Rectal smooth muscle tissue (tissue), 1 donor: ENCODE measurements at regions not wholly inside any gene's neighbourhood (a gene's known extent, or its start where the extent isn't known, plus 50 kb on each side); places are given as distances from the start of the nearest gene placed in this dataset.

Source experiments
- H3K27ac ChIP-seq: one replicate; pipeline ENCODE4 v1.7.0; 2013; ENCODE audit warnings: low read depth, low read length, inconsistent platforms
- H3K27me3 ChIP-seq: one replicate; pipeline ENCODE4 v1.7.0; 2013; ENCODE audit warnings: low read length; ENCODE audit not compliant: control insufficient read depth, insufficient read depth
- H3K36me3 ChIP-seq: one replicate; pipeline ENCODE4 v1.7.0; 2013; ENCODE audit warnings: low read length; ENCODE audit not compliant: control insufficient read depth, insufficient read depth
- H3K4me1 ChIP-seq: one replicate; pipeline ENCODE4 v1.7.0; 2013; ENCODE audit warnings: low read length; ENCODE audit not compliant: control insufficient read depth, insufficient read depth
- H3K4me3 ChIP-seq: one replicate; pipeline ENCODE4 v1.7.0; 2013; ENCODE audit warnings: low read length
- H3K9ac ChIP-seq: one replicate; pipeline ENCODE4 v1.7.0; 2013; ENCODE audit warnings: low read length

DNA sequence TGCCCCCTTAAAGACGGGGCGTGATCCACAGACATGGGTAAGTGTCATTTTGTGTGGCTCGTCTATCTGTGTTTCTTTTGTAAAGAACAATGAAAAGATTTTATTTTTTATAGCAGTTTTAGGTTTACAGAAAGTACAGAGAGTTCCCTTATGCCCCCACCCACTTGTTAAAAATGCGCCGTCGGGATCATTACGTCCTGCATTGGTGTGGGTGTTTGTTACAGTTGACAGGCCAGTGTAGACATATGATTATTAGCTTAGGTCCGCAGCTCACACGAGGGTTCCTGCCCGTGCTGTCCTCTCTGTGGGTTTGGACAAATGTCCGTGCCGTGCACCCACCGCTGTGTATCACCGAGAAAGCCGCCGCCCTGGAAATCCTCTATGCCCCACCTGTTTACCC, 50.5 kb downstream of the RGS12 start:
- no peak overlapping the region for H3K27ac ChIP-seq
- no peak overlapping the region for H3K4me3 ChIP-seq
- H3K4me1 ChIP-seq, result no peaks in the 10 kb centered on the region

DNA sequence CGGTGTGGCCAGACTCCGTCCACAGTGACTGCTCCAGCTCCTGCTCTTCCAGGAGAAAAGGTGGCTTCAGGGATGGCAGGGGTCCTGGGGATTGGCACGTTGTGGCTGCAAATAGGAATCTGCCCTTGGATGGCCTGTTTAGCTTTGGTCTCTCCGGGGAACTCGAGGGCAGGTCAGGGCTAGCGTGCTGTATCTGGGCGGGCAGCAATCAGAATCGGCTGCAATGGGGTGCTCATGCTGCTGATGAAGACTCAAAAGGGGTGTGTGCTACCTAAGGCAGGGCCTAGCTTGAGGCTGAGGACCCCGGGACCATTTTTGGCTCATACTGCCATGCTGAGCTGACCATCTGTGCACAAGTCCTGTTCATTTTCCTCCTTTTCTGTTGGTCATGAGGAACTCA, 51.3 kb downstream of the RGS12 start:
- Histone ChIP-seq H3K36me3 (no peaks in the 10 kb centered on the region), H3K4me3 (no peak overlapping the region), H3K27me3 (no peaks in the 10 kb centered on the region), H3K9ac (no peak overlapping the region), H3K27ac (no peak overlapping the region), H3K4me1 (no peaks in the 10 kb centered on the region)

More for the DNA sequence above, 50.5 kb downstream of the RGS12 start:
- H3K9ac ChIP-seq, result no peak overlapping the region
- no peaks in the 10 kb centered on the region for H3K36me3 ChIP-seq
- no peaks in the 10 kb centered on the region for H3K27me3 ChIP-seq

DNA sequence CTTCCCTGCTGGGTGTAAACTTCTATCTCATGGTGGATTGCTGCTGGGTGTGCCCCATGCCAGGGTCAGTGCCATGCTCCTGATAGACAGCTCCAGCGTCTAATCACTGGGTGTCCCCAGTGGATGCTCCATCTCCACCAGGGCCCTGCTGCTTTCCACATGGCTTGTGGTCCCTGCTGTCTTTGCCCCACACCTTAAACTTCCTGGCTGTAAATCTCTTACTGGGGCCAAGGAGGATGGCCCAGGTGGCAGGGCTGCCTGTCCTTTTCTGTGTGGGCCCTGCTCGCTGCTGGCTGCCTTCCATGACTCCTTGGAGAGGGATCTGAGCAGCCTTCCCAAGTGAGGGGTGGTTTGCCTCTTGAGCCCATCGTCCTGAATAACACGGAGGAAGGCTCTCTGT, 51.8 kb downstream of the RGS12 start:
- Histone ChIP-seq H3K36me3 (no peaks in the 10 kb centered on the region), H3K27me3 (no peaks in the 10 kb centered on the region), H3K27ac (no peak overlapping the region), H3K4me3 (no peak overlapping the region), H3K4me1 (no peaks in the 10 kb centered on the region), H3K9ac (no peak overlapping the region)

DNA sequence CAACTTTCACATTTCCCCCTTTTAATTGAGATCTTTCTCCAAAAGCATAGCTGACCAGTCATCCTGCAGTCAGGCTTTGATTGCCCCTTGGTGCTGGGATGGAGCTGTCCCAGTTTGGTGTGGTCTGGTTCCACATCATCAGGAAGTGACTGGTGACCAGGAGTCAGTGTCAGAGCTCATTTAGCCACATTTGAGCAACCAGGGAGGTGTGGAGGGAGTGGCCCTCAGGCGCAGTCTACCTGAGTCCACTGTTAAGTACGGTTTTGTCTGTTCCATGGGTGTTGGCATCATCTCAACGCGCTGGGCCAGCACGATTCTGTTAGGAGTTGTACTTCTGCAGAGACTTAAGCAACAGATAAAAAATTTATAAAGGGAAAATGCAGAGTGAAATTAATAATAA, 52.6 kb downstream of the RGS12 start:
- Histone ChIP-seq H3K27me3 (no peaks in the 10 kb centered on the region), H3K4me3 (no peak overlapping the region), H3K9ac (no peak overlapping the region), H3K4me1 (no peaks in the 10 kb centered on the region), H3K36me3 (no peaks in the 10 kb centered on the region), H3K27ac (no peak overlapping the region)

DNA sequence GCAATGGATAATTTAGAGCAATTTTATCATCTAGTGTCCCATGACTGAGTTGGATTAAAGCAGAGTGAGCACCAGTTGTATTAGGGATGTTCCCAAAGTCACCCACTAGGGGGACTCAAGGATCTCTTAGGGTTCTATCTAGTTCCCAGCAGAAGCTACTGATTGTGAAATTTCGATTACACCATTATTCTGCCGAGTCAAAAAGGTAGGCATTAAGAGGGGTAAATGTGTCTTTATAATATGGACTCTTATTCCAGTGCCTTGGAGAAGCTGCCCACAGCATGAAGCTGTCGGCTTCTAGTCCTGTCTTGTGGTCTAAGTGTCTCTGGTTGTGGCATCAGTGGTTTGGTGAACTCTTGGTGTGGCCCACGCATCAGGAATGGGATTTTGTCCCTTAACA, 53.3 kb downstream of the RGS12 start:
- no peak overlapping the region for H3K9ac ChIP-seq
- H3K27ac ChIP-seq, result no peak overlapping the region
- H3K36me3 ChIP-seq, result no peaks in the 10 kb centered on the region
- H3K4me1 ChIP-seq, result no peaks in the 10 kb centered on the region
- H3K27me3 ChIP-seq, result no peaks in the 10 kb centered on the region
- H3K4me3 ChIP-seq, result no peak overlapping the region

DNA sequence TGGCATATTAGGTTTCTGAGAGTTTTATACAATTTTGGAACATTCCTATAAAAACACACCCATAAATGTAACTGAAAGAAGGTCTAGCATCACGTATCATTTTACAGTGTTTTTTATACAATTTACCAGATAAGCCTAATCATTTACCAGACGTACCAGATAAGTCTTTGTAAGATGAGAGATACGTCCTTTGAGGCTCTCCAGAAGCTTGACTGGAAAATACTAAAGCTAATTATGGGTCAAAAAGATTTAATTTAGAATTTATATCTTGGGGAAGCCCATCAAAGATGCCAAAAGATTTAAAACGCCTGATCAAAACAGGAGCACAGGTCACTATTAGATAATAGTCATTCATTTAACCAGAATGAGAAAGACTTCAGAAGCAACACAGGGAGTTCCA, 55.0 kb downstream of the RGS12 start:
- Histone ChIP-seq H3K4me1 (no peaks in the 10 kb centered on the region), H3K9ac (no peak overlapping the region), H3K27ac (no peak overlapping the region), H3K36me3 (no peaks in the 10 kb centered on the region), H3K4me3 (no peak overlapping the region), H3K27me3 (no peaks in the 10 kb centered on the region)

DNA sequence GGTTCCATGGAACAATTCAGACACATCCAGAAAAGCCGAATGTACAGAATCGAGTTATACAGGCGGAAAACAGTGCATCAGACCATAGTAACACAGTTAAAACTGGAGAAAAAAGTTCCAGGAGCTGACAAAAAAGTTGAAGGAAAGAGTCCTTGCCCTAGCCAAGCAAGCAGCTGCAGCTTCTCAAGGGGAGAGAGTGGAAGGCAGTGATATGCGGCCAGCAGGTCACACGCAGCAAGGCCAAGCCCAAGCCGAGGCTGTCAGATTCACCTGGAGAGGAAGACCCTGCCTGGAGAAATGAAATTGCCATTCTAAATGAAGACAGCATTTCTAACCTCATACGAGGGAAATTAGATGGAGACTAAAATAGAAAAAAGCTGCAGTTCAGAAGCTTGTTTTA, 55.8 kb downstream of the RGS12 start:
- no peaks in the 10 kb centered on the region for H3K36me3 ChIP-seq
- H3K9ac ChIP-seq, result no peak overlapping the region
- no peak overlapping the region for H3K4me3 ChIP-seq
- H3K27me3 ChIP-seq, result no peaks in the 10 kb centered on the region
- H3K4me1 ChIP-seq, result no peaks in the 10 kb centered on the region
- H3K27ac ChIP-seq, result no peak overlapping the region

DNA sequence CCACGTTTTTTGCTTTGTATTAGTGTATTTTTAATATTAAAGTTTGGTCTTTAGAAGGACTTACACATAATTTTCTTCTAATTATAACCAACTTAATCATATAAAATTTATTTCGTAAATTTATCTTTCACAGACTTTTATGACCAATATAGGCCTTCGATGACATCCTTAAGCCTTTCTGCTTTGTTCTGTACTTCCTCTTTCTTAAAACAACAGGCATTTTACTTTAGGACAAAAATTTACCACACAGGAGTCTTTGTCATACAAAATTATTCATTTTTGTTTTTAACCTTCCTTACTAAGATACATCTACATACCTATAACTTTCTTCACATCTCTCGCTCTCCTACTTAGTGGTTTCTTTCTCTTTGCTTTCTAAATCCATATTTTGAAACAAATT, 56.3 kb downstream of the RGS12 start:
- no peak overlapping the region for H3K27ac ChIP-seq
- no peak overlapping the region for H3K4me3 ChIP-seq
- H3K27me3 ChIP-seq, result no peaks in the 10 kb centered on the region
- H3K4me1 ChIP-seq, result no peaks in the 10 kb centered on the region
- H3K9ac ChIP-seq, result no peak overlapping the region
- H3K36me3 ChIP-seq, result no peaks in the 10 kb centered on the region

DNA sequence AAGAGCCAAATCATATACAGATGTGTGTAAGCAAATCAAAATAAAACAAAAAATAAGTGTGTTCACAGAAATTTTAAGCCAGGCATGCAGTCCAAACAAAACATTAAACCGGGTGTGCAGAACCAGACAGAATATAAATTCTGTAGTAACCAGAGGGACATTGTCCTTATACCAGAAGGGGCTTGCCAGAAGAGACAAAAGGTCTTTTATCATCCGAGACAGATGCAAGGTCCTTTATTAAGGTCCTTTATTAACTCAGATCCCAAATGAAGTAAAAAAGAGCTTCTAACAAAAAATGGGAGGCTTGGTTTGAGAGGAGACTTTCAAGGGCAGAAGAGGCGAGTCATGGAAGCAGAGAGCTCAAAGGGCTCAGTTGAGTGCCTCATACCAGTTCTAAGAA, 59.2 kb downstream of the RGS12 start:
- no peaks in the 10 kb centered on the region for H3K36me3 ChIP-seq
- H3K27me3 ChIP-seq, result no peaks in the 10 kb centered on the region
- H3K4me1 ChIP-seq, result no peaks in the 10 kb centered on the region
- no peak overlapping the region for H3K4me3 ChIP-seq
- no peak overlapping the region for H3K27ac ChIP-seq
- no peak overlapping the region for H3K9ac ChIP-seq

DNA sequence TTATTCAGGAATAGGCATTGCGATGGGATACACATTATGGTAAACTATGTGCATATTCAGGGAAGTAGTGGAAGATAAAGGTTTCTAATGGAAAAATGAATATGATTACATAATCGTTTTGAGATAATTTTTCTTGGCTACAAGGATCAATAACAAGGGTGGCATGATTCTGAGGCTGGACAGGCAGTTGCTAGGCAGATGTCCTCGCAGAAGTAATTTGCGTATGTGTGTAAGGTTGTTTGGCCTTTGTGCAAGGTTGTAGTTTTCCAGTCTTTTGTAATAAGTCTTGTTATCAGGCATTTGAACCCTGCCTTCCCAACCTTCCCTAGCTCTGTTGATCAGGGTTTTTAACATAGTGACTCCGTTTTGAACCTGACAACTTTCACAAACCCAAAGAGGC, 59.7 kb downstream of the RGS12 start:
- Histone ChIP-seq H3K36me3 (no peaks in the 10 kb centered on the region), H3K4me3 (no peak overlapping the region), H3K27ac (no peak overlapping the region)

DNA sequence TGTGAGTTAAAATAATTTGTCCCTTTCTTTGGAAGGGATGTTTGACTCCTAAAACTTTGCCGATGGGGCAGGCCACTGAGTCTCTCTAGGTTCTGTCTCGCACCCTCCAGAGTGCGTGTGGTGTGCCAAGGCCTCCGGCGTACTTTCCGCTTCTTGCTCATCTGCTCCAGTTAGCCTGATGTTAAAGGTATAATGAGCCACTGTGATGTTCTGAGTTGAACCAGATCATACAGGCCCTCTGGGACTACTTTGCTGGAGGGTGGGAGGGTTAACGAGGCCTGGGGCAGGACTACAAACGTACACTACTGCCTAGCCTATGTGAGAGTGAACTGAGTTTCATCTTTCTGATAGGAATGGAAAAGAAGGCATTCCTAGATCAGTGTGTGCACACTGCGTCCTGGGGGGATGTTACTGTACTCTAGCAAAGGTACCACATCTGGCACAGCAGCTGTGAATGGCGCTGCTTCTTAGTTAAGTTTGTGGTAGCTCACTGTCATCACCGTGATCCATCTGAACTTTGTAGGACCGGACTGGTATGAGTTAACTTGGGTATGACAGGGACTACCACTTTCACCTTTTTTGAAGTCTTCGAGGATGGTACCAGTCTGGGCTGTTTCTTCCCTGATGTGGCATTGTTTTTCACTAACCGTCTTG, 60.2 kb downstream of the RGS12 start:
- no peaks in the 10 kb centered on the region for H3K4me1 ChIP-seq
- no peaks in the 10 kb centered on the region for H3K27me3 ChIP-seq
- no peak overlapping the region for H3K27ac ChIP-seq
- H3K4me3 ChIP-seq, result no peak overlapping the region
- H3K36me3 ChIP-seq, result no peaks in the 10 kb centered on the region
- no peak overlapping the region for H3K9ac ChIP-seq

More for the DNA sequence above, 59.7 kb downstream of the RGS12 start:
- Histone ChIP-seq H3K9ac (no peak overlapping the region), H3K4me1 (no peaks in the 10 kb centered on the region), H3K27me3 (no peaks in the 10 kb centered on the region)

DNA sequence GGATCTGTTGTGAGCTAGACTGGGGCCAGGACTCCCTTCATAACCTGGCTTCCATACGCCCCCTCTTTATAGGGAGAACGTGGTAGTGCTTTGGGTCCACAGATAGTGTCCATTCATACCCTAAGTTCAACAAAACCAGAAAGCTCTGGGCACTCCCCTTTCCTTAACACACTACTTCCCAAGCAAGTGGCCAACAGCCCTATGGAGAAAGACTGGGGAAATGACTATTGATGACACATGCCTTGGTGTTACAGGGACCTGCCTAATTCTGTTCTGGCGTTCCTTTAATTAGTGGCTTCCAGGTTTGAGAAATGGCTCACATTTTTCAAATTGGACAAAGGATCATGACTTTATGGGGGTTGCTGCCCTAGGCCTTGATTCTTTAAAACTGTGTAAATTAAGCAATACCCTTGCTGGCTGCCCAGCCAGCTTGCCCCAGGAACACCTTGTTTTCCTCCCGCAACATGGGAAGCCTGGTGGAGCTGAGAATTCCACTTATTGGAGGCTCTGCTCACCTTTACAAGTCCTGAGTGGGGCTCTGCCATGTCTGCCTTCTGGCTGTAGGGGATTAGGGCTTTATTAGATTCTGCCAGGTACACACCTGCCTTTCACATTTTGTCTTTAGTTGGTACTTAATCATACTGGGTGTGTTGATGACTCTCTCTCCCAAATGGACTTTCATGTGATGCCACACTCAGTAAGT, 61.1 kb downstream of the RGS12 start:
- H3K4me3 ChIP-seq, result no peak overlapping the region
- H3K27ac ChIP-seq, result no peak overlapping the region
- no peak overlapping the region for H3K9ac ChIP-seq
- H3K36me3 ChIP-seq, result no peaks in the 10 kb centered on the region
- no peaks in the 10 kb centered on the region for H3K27me3 ChIP-seq
- no peaks in the 10 kb centered on the region for H3K4me1 ChIP-seq

DNA sequence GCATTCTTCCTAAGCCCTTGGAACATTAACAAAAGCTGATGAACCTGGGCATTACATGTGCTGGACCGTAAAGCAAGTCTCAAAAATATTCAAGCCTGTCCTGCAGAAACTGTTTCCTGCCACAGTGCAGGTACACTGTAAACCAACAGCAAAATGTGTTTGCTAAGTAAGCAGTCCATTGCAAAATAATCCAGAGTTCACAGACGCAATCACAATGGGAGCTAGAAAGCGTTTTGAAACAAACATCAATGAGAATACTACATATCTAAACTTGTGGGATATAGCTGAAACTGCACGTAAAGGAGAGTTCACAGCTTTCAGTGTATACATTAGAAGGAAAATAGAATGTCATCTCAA, 61.6 kb downstream of the RGS12 start:
- no peak overlapping the region for H3K9ac ChIP-seq
- no peak overlapping the region for H3K4me3 ChIP-seq
- no peaks in the 10 kb centered on the region for H3K27me3 ChIP-seq
- H3K36me3 ChIP-seq, result no peaks in the 10 kb centered on the region
- H3K4me1 ChIP-seq, result no peaks in the 10 kb centered on the region
- no peak overlapping the region for H3K27ac ChIP-seq
